Right lobe of liver (tissue), 4 donors: ENCODE measurements at regions not wholly inside any gene's neighbourhood (a gene's known extent, or its start where the extent isn't known, plus 50 kb on each side); places are given as distances from the start of the nearest gene placed in this dataset.

Experiments used
- POLR2A ChIP-seq: fragments of 450-650 bp; IDR thresholded peaks from one replicate; pipeline ENCODE4 v1.6.1; 2017; ENCODE audit warnings: antibody characterized with exemption, mild to moderate bottlenecking
- TF ChIP-seq, protein P1 (sequence below), 4 donors: fragments of 200-600 bp in 3 of 4; fragments of 450-650 bp in 1 of 4; IDR thresholded peaks; one replicate each; pipeline versions ENCODE4 v1.5.1 to v1.8.0; 2016 to 2022; ENCODE audit warnings: antibody characterized with exemption in 4 of 4, mild to moderate bottlenecking in 2 of 4
- donor health status: DM: no; HTN: no; CAD: no.
- donor health status: DM: no; HTN: no; CAD: no.
- donor health status: DM: no; HTN: yes; CAD: no.

DNA sequence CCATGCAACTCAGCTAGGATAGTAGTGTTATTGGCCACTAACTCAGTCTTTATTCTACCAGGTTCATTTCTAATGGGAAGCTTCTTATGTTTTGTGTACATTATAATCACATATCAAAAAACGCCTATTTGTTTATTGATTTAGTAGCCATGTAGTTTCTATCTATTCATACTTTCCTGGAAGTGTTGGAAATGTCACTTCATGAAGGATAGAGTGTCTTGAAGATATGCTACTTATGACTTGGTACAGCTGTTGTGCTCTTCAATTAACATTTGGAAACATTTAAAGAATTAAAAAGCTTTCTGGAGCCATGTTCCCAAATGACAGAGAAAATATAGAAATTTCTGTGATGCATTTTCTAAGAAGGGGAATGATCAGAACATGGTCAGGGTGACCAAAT, 307.5 kb downstream of the ETNK1 start:
- TF ChIP-seq, protein P1, sequence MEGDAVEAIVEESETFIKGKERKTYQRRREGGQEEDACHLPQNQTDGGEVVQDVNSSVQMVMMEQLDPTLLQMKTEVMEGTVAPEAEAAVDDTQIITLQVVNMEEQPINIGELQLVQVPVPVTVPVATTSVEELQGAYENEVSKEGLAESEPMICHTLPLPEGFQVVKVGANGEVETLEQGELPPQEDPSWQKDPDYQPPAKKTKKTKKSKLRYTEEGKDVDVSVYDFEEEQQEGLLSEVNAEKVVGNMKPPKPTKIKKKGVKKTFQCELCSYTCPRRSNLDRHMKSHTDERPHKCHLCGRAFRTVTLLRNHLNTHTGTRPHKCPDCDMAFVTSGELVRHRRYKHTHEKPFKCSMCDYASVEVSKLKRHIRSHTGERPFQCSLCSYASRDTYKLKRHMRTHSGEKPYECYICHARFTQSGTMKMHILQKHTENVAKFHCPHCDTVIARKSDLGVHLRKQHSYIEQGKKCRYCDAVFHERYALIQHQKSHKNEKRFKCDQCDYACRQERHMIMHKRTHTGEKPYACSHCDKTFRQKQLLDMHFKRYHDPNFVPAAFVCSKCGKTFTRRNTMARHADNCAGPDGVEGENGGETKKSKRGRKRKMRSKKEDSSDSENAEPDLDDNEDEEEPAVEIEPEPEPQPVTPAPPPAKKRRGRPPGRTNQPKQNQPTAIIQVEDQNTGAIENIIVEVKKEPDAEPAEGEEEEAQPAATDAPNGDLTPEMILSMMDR (IDR thresholded peaks at IDR 0.05) = no peak
- no peak for TF ChIP-seq POLR2A
